AG04449 (cell line): ENCODE measurements at regions not wholly inside any gene's neighbourhood (a gene's known extent, or its start where the extent isn't known, plus 50 kb on each side); places are given as distances from the start of the nearest gene placed in this dataset.

Experiments
- CTCF ChIA-PET: fragments of 350-600 bp; formaldehyde crosslinking; extraction: SDS; loops from one replicate; lab custom pipeline; 2021; ENCODE audit warnings: antibody characterized with exemption; lab: Yijun Ruan, JAX
- POLR2A ChIA-PET: fragments of 400-600, 350-600 bp; formaldehyde crosslinking; extraction: SDS; loops from one replicate; lab custom pipeline; 2020; ENCODE audit warnings: antibody characterized with exemption, inconsistent platforms; lab: Yijun Ruan, JAX
- DNase-seq: peaks from one replicate; pipeline ENCODE4 v3.0.0-alpha.2; 2010; ENCODE audit warnings: low read depth, low spot score
- H3K4me3 ChIP-seq: 2 replicates; pipeline ENCODE4 v1.5.1; 2011; ENCODE audit warnings: low read depth, mild to moderate bottlenecking, control low read depth, low read length
- TF ChIP-seq, protein P1 (sequence below): IDR thresholded peaks from one replicate; pipeline ENCODE4 v1.5.1; 2011; ENCODE audit warnings: mild to moderate bottlenecking, moderate library complexity, low read length, control low read depth, inconsistent platforms; ENCODE audit not compliant: insufficient read depth; ENCODE audit errors: missing control alignments

DNA sequence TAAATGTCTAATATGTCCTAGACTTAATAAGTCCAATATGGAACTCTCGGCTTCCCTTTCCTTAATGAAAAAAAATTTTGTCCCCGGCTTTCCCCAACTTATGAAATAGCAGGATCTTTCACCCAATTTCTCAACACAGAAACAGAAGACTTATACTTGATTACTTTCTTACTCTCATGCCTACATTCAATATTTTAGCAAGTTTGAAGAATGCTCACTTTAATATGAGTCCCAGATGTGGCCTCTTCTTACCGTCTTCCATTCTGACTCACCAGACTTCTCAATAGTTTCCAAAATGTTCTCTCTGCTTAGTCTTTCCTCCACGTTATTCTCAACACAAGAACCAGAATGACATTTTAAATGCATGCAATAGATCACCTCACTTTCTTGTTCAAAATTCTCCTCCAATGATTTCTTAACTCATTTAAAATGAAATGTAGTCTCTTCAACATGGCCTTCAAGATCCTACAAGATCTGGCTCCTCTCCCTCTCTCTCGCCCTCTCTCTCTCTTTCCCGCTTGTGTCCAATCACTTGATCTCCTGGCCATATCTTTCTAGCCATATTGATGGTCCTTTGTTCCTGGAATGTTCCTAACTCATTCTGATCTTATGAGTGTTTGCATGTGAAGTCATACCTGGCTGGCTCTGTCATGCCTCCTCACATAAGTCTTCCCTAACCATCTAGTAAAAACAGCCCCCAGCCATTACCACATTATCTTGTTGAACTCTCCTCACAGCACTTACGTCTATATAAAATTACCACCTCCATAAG lies 119.7 kb upstream of the FAM3C start:
- H3K4me3 ChIP-seq, result no peak overlapping the region
- TF ChIP-seq, protein P1, sequence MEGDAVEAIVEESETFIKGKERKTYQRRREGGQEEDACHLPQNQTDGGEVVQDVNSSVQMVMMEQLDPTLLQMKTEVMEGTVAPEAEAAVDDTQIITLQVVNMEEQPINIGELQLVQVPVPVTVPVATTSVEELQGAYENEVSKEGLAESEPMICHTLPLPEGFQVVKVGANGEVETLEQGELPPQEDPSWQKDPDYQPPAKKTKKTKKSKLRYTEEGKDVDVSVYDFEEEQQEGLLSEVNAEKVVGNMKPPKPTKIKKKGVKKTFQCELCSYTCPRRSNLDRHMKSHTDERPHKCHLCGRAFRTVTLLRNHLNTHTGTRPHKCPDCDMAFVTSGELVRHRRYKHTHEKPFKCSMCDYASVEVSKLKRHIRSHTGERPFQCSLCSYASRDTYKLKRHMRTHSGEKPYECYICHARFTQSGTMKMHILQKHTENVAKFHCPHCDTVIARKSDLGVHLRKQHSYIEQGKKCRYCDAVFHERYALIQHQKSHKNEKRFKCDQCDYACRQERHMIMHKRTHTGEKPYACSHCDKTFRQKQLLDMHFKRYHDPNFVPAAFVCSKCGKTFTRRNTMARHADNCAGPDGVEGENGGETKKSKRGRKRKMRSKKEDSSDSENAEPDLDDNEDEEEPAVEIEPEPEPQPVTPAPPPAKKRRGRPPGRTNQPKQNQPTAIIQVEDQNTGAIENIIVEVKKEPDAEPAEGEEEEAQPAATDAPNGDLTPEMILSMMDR, result no peak
- ChIA-PET CTCF (interaction anchor here (0.9 kb wide), 1 partner anchor 9 kb away, joined by 4 read pairs; no protein-coding TSS in a partner anchor), POLR2A (no interaction called here)
- no peak for DNase-seq

DNA sequence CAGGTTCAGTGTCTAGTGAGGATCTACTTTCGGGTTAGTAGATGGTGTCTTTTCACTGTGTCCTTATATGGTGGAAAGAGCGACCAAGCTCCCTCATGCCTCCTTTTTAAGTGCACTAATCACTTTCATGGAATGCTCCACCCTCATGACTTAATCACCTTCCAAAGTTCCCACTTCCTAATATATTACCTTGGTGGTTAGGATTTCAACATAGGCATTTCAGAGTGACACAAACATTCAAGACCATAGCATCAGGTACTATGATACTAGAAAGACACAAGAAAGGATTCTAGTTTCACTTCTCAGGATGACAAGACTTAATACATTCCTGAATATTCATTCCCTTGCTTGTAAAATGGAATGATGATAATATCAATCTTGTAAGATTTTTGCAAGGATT lies 119.1 kb upstream of the FAM3C start:
- TF ChIP-seq, protein P1, result no peak
- no peak overlapping the region for H3K4me3 ChIP-seq
- ChIA-PET CTCF (interaction anchor here (0.9 kb wide), 1 partner anchor 9 kb away, joined by 4 read pairs; no protein-coding TSS in a partner anchor), POLR2A (no interaction called here)
- DNase-seq, result no peak

DNA sequence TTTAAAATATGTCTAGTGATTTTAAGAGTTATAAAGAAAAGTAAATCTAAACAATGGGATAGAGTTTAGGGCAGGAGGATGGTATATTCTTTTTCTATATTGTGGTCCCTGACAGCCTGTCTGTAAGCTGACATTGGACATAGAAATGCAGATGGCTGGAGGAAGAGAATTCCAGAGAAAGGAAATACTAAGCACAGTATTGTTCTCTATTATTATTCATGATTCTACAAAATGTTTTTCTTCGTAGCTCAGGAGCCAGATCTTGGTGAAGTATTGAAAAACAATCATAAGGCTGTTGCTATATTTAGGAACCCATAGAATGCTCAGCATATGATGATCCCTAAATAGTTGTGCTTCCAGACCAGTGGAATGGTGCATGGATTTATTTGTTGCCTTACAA lies 117.0 kb upstream of the FAM3C start:
- TF ChIP-seq, protein P1, result no peak
- CTCF ChIA-PET, result interaction anchor here (1.1 kb wide), 1 partner anchor 12 kb away, joined by 3 read pairs; no protein-coding TSS in a partner anchor
- H3K4me3 ChIP-seq, result no peak overlapping the region

DNA sequence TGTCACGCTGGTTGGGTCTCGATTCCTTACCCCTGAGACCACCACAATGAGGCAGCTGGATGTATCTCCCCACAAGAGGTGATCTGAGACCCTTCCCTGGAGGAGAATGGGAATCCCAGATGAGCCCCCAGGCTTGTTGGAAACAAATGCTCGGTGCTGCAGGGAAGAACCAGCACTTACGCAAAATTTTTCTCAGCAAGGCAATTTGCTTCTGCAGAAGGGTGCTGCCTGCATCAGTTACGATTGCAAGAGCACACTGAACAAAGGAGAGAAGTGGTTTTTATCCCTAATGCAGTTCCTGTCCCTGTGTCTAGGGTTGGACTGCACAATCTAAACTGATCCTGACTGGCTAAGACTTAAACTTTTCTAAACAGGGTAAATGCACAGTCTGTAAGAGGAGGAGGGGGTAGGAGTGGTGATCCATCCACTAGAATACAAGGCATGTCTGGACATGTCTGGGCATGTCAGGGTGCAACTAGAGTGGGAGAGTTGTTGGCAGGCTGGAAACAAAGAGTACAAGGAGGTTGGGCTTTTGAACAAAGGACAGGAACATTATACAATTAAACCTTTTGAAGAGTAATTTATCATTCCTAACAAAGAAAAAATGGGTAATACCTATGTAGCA lies 114.9 kb upstream of the FAM3C start:
- POLR2A ChIA-PET, result no interaction called here
- no peak overlapping the region for H3K4me3 ChIP-seq
- TF ChIP-seq, protein P1, result no peak
- CTCF ChIA-PET, result no interaction called here
- DNase-seq, result no peak

More for the DNA sequence above, 117.0 kb upstream of the FAM3C start:
- POLR2A ChIA-PET, result no interaction called here
- DNase-seq, result no peak

DNA sequence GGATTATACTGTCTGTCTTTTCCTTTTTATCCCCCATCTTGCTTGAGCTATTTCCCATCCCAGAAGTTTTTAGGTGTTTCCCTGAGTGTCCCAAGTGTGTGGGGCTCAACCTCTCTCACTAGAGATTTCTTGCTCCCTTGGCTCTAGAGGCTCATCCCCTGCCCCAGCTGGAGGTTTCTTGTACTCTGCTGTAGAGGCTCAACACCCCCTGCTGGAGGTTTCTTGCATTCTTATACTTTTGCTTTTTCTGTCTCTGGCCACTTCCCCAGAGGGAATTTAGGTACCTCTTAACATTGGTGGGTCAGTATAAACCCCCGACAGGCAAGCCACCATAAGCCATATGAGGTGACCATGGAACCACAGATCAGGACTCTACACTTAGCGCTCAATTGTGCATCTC lies 114.2 kb upstream of the FAM3C start:
- DNase-seq, result no peak
- CTCF ChIA-PET, result no interaction called here
- POLR2A ChIA-PET, result no interaction called here
- TF ChIP-seq, protein P1, result no peak
- H3K4me3 ChIP-seq, result no peak overlapping the region

DNA sequence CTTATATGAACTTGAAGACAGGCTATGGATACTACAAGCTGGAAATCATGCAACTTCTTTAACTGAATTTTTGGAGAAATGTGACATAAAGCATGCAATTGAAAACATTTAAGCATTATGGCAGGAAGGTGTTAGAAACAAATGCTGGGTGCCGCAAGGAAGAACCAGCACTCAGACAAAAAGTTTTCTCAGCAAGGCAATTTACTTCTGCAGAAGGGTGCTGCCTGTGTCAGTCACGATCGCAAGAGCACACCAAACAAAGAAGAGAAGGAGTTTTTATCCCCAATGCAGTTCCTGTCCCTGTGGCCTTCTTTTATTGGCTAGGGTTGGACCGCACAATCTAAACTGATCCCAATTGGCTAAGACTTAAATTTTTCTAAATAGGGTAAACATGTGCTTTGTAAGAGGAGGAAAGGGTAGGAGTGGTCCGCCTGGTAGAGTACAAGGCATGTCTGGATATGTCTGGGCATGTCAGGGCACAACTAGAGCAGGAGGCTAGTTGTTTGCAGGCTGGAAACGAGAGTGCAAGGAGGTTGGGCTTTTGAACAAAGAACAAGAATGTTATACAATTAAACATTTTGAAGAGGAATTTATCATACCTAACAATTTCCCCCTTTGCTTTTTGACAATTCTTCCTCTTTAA lies 109.6 kb upstream of the FAM3C start:
- no peak for DNase-seq
- ChIA-PET POLR2A (no interaction called here), CTCF (interaction anchor here (1.1 kb wide), 1 partner anchor 9 kb away, joined by 4 read pairs; no protein-coding TSS in a partner anchor)
- no peak overlapping the region for H3K4me3 ChIP-seq
- TF ChIP-seq, protein P1, result no peak
